Activated CD4-positive, alpha-beta T cell treated with anti-CD3 and anti-CD28 coated beads, Interleukin-2, amount 50 U/mL, for 4 hours (primary cell): ENCODE measurements at regions not wholly inside any gene's neighbourhood (a gene's known extent, or its start where the extent isn't known, plus 50 kb on each side); places are given as distances from the start of the nearest gene placed in this dataset.
"Not testable (repeated sequence)": the region's sequence is repeated elsewhere in the genome, so short reads cannot be mapped to it uniquely, and the experiment has no call there.

ENCODE experiments used
- DNase-seq, 2 experiments: peaks; one replicate each; pipeline ENCODE4 v3.0.0-alpha.2; 2020

DNA sequence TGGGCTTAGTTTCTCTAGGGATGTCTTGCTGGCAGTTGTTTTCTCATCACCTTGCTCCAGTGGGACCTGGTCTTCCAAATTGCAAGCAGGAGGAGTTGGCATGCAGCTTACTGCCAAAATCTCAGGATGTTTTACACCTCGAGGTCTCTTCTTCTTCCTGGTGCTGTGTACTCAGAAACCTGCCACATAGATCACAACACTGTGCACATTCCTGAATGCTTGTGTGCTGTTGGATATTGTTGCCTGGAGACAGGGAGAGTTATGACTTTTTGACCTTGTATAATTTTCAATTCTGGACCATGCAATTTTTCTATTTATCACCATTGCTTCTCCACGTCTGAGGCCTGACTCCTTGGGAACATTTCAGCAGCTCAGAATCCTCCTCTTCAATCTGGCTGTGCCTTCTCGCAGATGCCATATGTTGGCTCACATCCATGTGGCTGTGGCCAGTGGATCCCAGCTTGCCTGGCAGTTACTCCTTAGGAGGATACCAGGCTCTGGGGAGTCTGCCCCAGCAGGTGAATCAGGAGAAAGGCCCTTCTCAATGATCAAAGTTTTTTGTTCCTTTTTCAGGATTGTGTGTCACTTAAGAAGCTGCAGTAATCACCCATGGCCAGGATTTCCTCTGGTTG, 489.3 kb downstream of the TSN start:
- no peak for DNase-seq

- no peak for DNase-seq
Observed at GRCh38 chr2:122249673-122250072, 494.2 kb downstream of the TSN start.

- DNase-seq, result no peak
Observed at GRCh38 chr2:122251158-122251557, 495.7 kb downstream of the TSN start.

GRCh38 chr2:122251566-122251965, 496.1 kb downstream of the TSN start:
- no peak for DNase-seq

DNA sequence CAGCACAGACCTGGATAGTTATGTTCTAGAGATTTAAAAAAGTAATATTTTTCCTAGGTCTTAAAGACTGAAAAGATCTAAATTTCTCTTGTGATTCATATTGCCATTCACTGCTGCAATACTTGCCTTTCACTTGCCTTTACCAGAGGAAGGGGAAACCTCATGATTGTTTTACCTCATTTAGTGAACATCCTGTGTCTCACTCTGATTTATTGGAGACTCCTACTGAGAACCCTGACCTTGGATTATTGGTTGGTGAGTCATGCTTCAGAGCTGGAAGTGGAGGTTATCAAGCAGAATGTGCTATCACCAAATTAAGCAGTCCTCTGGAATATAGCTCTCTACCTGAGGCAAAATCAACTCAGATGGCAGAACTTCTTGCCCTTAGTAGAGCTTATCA, 500.5 kb downstream of the TSN start:
- DNase-seq, result no peak

GRCh38 chr2:122261911-122262310, 506.5 kb downstream of the TSN start:
- no peak for DNase-seq

GRCh38 chr2:122263746-122264145, 508.3 kb downstream of the TSN start:
- no peak for DNase-seq

- no peak for DNase-seq
Observed at GRCh38 chr2:122266636-122267035, 511.2 kb downstream of the TSN start.

- no peak for DNase-seq
Observed at GRCh38 chr2:122267947-122268346, 512.5 kb downstream of the TSN start.

DNA sequence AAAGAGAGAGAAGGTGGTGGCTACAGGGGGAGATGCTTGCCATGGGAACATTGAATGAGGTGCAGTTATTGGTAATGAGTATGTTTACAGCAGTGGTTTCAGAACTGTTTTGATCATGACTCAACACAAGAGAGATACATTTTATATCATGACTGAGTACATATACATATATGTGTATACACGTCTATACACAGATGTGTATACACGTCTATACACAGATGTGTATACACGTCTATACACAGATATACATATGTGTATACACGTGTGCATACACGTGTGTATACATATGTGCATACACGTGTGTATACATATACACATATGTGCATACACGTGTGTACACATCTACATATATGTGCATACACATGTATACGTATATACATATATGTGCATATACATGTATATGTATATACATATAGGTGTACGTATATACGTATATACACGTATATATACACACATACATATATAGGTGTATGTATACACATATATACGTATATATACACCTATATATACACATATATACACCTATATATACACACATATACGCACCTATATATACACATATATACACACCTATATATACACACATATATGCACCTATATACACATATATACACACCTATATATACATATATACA, 518.5 kb downstream of the TSN start:
- no peak for DNase-seq

- DNase-seq, result no peak
Observed at GRCh38 chr2:122277956-122278355, 522.5 kb downstream of the TSN start.

- no peak for DNase-seq
Observed at GRCh38 chr2:122300758-122301157, 545.3 kb downstream of the TSN start.

DNA sequence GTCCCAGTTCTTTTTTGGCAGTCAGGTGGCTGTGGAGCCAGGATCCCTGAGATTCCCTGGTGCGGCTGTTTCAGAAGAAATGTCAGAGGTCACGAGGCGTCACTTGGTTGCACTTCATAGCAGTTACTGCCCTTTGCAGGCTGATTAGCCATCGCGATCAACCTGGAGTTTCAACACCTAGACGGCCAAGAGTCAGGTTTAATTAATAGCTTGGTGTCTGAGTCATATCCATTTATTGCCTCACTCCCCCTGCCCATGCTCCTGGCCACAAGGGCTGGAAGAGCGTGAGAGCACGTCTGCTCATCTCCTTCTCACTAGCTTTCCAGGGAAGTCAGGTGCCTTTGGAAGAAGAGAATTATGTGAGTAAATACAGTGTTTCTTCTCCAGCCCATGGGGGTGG, 552.3 kb downstream of the TSN start:
- DNase-seq, result no peak

DNA sequence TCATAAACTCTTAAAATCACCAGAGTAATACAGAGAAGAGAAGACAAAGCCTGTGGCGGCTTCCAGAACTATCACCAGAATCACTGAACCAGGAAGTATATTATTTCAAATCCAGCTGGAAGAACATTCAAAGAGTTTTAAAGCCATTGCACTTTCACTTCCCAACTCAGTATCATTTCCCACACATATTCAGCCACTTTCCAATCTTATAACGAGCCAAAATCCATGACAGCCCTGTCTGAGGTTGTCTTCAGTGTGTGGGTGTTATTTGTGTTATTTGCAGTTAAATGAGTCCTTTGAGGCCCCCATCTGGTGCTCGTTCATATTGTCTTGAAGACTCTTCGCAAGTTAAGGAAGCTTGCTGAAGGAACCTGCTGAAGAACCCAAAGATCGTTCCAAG, 559.9 kb downstream of the TSN start:
- DNase-seq, result no peak

DNA sequence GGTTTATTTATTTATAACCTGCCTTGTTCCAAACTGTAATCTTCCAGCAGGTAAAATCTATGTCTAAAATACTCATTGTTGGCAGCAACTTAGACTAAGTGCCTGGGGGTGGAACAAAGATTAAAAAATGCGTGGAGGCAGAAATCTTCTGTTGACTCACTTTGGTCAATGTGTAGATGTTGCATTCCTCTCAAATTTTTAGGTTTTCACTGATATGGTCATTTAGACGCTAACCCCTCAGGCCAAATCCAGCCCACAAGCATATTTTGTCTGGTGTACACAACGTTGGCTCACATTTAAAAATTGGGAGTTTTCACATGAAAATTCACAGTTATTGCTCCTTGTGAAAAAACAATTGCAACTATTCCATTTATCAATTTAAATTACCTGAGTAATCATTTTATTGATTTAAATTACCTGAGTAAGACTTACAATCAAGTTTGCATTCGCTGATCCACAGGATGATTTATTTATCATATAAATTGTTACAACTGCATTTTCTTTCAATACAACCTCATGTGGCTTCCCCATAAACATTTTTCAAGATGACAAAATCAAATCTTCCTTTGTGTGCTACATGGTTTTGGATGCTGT, 564.2 kb downstream of the TSN start:
- DNase-seq, result no peak

GRCh38 chr2:122322815-122323214, 567.4 kb downstream of the TSN start:
- no peak for DNase-seq

DNA sequence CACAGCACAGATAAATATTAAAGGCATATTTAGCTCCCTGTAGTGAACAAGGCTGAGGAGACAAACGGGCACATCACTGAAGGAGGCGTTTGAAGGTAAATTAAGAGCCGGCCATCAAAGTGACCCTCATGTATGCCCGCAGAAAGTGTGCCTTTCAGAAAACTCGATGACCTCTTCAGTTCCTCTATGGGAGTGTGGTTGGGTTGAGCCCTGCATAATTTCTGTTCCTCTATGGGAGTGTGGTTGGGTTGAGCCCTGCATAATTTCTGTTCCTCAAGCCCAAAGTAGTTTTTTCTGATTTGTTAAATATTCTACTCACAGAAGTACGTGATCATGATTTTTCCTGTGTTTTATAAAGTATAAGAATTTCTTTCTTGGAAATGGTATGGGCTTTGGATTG, 568.5 kb downstream of the TSN start:
- no peak for DNase-seq

DNA sequence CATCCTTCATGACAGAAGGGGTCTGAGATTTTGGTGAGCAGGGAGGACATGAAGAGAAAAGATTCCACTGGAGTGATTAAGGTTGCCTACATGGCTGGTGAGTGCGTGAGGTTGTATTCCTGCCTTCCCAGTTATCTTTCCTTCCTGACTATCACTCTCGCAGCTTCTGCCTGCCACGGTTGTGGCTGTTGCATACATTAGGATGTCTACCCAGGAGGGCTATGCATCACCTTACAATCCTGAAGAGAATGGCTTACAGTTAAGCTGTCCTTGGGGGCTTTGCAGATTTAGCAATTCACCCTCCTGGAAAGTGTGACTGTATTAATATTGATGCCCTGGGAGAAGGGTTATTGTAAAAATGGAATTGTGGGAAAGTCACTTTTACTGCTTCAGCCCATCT, 571.0 kb downstream of the TSN start:
- DNase-seq, result no peak

DNA sequence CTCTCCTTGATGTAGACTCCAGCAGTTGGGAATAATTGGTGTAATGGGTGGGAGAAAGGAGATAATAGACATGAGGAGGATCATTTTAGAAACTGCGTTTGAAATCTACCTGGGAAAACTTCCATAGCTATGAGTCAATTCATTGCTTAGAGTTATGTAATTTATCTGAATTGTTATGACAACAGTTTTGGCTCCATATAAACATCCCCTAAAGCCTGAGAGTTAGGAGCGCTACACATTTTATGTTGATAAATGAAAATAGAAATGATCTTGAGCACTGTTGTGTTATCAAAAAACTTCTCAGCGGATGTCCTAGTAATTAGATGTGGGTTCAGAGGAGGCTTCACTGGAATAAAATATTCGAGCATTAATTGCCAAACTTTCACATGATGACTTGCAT, 573.4 kb downstream of the TSN start:
- DNase-seq, result no peak

DNA sequence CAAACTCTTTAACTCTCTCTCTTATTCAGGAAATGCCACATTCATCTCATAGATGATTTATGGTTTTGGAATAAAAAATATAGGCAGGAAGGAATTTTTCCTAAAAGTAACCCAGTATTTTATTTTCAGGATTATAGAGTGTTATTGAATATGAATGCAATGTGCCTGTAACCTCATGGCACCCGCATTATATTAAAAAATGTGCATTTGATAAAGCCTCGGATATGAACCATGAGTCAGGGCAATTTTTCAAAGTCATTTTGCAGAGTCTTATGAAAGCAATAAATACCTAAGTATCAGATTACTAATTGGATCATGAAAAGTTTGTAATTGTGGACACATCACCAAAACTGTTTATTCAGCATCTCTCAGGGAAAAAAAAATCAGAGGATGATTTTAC, 573.8 kb downstream of the TSN start:
- DNase-seq, result no peak

- DNase-seq, result no peak
Observed at GRCh38 chr2:122333932-122334331, 578.5 kb downstream of the TSN start.

DNA sequence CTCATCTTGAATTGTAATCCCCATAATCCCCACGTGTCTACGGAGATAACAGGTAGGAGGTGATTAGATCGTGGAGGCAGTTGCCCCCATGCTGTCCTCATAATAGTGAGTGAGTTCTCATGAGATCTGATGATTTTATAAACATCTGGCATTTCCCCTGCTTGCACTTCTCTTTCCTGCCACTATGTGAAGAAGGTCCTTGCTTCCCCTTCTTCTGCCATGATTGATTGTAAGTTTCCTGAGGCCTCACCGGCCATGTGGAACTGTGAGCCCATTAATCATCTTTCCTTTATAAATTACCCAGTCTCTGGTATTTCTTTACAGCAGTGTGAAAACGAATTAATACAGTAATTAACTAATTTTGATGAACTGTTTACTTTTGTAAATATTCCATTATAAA, 582.5 kb downstream of the TSN start:
- DNase-seq, result no peak

DNA sequence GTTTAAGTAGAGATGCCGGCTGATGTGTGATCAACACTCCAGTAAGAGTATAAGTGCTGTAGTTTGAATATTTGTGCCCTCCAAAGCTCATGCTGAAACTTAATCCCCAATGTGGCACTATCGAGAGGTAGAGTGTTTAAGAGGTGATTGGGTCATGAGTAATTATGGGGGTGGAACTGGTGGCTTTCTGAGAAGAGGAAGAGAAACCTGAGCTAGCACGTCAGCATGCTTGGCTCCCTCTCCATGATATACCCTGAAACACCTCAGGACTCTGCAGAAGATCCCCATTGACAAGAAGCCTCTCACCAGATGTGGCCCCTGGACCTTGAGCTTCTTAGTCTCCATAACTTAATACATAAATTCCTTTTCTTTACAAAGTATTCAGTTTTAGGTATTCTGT, 584.8 kb downstream of the TSN start:
- no peak for DNase-seq

- DNase-seq, result no peak
Observed at GRCh38 chr2:122341007-122341406, 585.6 kb downstream of the TSN start.

- not testable (repeated sequence) for DNase-seq
Observed at GRCh38 chr2:122352151-122352550, 596.7 kb downstream of the TSN start.
